ENCODE measurements at regions not wholly inside any gene's neighbourhood (a gene's known extent, or its start where the extent isn't known, plus 50 kb on each side); places are given as distances from the start of the nearest gene placed in this dataset.

DNA sequence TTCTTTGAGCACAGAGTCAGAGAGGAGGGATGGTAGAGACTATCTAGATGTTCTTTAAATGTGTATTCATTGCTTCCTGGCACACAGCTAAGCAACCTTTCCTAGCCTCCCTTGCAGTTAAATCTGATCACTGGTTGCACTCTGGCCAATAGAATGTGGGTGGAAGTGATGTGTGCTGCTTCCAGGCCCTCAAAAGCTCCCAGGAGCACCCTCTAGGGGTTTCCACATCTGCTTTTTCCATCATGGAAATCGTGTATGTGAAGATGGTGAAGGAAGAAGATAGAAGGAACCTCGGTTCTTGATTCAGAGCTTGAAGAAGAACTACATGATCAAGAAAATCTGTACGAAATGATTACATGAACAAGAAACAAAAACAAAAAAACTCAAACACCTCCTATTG is 149.8 kb upstream of the JAG1 start:
- no peaks in the 10 kb centered on the region for H3K36me3 ChIP-seq (ENCODE audit: control insufficient read depth in 1 of 2, insufficient read depth in 2 of 2, low read length in 2 of 2)
- BruUV-seq (replicated peaks) = no TSS peak
- no peak overlapping the region for H3K4me2 ChIP-seq (ENCODE audit: low read length)
- H3K9ac ChIP-seq (ENCODE audit: low read length) = no peak overlapping the region
- POLR2A ChIA-PET = no interaction called here
- H3K4me3 ChIP-seq (replicated peaks in 1 of 2; ENCODE audit: low read depth in 1 of 2, low read length in 2 of 2) = no peak overlapping the region
- ATAC-seq (peak; percentile 57; the same call in 1 of the 2 replicates), DNase-seq (ENCODE audit: low read depth, low spot score) (no peak)
- no peak overlapping the region for H2AFZ ChIP-seq (ENCODE audit: low read depth, low read length, poor library complexity, severe bottlenecking)
- RAD21 ChIA-PET (ENCODE audit: low non-redundant PET in 1 of 2, low total read pairs in 2 of 2, uncharacterized antibody in 2 of 2, unreplicated experiment in 2 of 2) = no interaction called here
- H3K9me3 ChIP-seq (ENCODE audit: control insufficient read depth in 1 of 2, insufficient read depth in 1 of 2, low read depth in 1 of 2, low read length in 2 of 2) = no peaks in the 10 kb centered on the region
- no peaks in the 10 kb centered on the region for H3K9me2 ChIP-seq (ENCODE audit: insufficient read depth)
- intact Hi-C loops (cut with micrococcal nuclease) = no loop called here
- TF ChIP-seq, protein P1, sequence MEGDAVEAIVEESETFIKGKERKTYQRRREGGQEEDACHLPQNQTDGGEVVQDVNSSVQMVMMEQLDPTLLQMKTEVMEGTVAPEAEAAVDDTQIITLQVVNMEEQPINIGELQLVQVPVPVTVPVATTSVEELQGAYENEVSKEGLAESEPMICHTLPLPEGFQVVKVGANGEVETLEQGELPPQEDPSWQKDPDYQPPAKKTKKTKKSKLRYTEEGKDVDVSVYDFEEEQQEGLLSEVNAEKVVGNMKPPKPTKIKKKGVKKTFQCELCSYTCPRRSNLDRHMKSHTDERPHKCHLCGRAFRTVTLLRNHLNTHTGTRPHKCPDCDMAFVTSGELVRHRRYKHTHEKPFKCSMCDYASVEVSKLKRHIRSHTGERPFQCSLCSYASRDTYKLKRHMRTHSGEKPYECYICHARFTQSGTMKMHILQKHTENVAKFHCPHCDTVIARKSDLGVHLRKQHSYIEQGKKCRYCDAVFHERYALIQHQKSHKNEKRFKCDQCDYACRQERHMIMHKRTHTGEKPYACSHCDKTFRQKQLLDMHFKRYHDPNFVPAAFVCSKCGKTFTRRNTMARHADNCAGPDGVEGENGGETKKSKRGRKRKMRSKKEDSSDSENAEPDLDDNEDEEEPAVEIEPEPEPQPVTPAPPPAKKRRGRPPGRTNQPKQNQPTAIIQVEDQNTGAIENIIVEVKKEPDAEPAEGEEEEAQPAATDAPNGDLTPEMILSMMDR (IDR thresholded peaks at IDR 0.05 in 2 of 3, conservative IDR thresholded peaks at IDR 0.05 in 1 of 3; ENCODE audit: borderline replicate concordance in 1 of 3, insufficient read depth in 1 of 3, low read depth in 2 of 3, low read length in 2 of 3) = peak in 1 of 3 experiments; percentile 28; a peak in 1 of 6 replicates
- no peak for TF ChIP-seq EZH2 (IDR thresholded peaks at IDR 0.05)
- no peak for TF ChIP-seq ZNF274 (IDR thresholded peaks at IDR 0.05; ENCODE audit: low read depth, low read length)
- TF ChIP-seq, protein P2, sequence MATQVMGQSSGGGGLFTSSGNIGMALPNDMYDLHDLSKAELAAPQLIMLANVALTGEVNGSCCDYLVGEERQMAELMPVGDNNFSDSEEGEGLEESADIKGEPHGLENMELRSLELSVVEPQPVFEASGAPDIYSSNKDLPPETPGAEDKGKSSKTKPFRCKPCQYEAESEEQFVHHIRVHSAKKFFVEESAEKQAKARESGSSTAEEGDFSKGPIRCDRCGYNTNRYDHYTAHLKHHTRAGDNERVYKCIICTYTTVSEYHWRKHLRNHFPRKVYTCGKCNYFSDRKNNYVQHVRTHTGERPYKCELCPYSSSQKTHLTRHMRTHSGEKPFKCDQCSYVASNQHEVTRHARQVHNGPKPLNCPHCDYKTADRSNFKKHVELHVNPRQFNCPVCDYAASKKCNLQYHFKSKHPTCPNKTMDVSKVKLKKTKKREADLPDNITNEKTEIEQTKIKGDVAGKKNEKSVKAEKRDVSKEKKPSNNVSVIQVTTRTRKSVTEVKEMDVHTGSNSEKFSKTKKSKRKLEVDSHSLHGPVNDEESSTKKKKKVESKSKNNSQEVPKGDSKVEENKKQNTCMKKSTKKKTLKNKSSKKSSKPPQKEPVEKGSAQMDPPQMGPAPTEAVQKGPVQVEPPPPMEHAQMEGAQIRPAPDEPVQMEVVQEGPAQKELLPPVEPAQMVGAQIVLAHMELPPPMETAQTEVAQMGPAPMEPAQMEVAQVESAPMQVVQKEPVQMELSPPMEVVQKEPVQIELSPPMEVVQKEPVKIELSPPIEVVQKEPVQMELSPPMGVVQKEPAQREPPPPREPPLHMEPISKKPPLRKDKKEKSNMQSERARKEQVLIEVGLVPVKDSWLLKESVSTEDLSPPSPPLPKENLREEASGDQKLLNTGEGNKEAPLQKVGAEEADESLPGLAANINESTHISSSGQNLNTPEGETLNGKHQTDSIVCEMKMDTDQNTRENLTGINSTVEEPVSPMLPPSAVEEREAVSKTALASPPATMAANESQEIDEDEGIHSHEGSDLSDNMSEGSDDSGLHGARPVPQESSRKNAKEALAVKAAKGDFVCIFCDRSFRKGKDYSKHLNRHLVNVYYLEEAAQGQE (IDR thresholded peaks at IDR 0.05; ENCODE audit: low read depth) = no peak
- TF ChIP-seq ZFX (IDR thresholded peaks at IDR 0.05) = no peak
- TF ChIP-seq JUND (IDR thresholded peaks at IDR 0.05) = no peak
- TF ChIP-seq, protein P3, sequence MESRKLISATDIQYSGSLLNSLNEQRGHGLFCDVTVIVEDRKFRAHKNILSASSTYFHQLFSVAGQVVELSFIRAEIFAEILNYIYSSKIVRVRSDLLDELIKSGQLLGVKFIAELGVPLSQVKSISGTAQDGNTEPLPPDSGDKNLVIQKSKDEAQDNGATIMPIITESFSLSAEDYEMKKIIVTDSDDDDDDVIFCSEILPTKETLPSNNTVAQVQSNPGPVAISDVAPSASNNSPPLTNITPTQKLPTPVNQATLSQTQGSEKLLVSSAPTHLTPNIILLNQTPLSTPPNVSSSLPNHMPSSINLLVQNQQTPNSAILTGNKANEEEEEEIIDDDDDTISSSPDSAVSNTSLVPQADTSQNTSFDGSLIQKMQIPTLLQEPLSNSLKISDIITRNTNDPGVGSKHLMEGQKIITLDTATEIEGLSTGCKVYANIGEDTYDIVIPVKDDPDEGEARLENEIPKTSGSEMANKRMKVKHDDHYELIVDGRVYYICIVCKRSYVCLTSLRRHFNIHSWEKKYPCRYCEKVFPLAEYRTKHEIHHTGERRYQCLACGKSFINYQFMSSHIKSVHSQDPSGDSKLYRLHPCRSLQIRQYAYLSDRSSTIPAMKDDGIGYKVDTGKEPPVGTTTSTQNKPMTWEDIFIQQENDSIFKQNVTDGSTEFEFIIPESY (IDR thresholded peaks at IDR 0.05; ENCODE audit: extremely low read depth, insufficient replicate concordance, low read length) = no peak
- TF ChIP-seq, protein P4, sequence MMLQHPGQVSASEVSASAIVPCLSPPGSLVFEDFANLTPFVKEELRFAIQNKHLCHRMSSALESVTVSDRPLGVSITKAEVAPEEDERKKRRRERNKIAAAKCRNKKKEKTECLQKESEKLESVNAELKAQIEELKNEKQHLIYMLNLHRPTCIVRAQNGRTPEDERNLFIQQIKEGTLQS (IDR thresholded peaks at IDR 0.05) = no peak
- TF ChIP-seq CBX3 (IDR thresholded peaks at IDR 0.05; ENCODE audit: low read depth) = no peak
- TF ChIP-seq, protein P5, sequence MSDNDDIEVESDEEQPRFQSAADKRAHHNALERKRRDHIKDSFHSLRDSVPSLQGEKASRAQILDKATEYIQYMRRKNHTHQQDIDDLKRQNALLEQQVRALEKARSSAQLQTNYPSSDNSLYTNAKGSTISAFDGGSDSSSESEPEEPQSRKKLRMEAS (IDR thresholded peaks at IDR 0.05) = no peak
- no peak for TF ChIP-seq ELF1 (IDR thresholded peaks at IDR 0.05; ENCODE audit: borderline replicate concordance, low read depth)
- no peak for TF ChIP-seq YY1 (IDR thresholded peaks at IDR 0.05; ENCODE audit: extremely low read depth, insufficient replicate concordance, low read depth, low read length)
- no peak for TF ChIP-seq CEBPB (IDR thresholded peaks at IDR 0.05; ENCODE audit: low read depth)
- 0 out of 2 replicates have a peak, but pooled peaks have one; percentile 8 for TF ChIP-seq RAD21 (IDR thresholded peaks at IDR 0.05; ENCODE audit: low read depth)
- TF ChIP-seq POLR2A (IDR thresholded peaks at IDR 0.05; ENCODE audit: borderline replicate concordance, extremely low read depth, insufficient read depth, insufficient read length) = no peak
- H3K27ac ChIP-seq (ENCODE audit: low read depth, low read length) = no peak overlapping the region
- H3K4me1 ChIP-seq (ENCODE audit: control insufficient read depth in 1 of 2, insufficient read depth in 2 of 2, low read length in 2 of 2) = no peaks in the 10 kb centered on the region
- no peaks in the 10 kb centered on the region for H3K27me3 ChIP-seq (ENCODE audit: insufficient read depth, low read length)
- H4K20me1 ChIP-seq (ENCODE audit: insufficient read depth) = no peaks in the 10 kb centered on the region
- CTCF ChIA-PET = no interaction called here
- no peaks in the 10 kb centered on the region for H3K79me2 ChIP-seq (ENCODE audit: insufficient read depth, low read length)
